Stimulated activated CD8-positive, alpha-beta memory T cell treated with anti-CD3 and anti-CD28 coated beads, Interleukin-15, amount 100 ng/mL, for 48 hours (primary cell): ENCODE measurements at regions not wholly inside any gene's neighbourhood (a gene's known extent, or its start where the extent isn't known, plus 50 kb on each side); places are given as distances from the start of the nearest gene placed in this dataset.
A peak's percentile ranks its signal among the peaks of the same experiment; 100 is the strongest.
"Not testable (repeated sequence)": the region's sequence is repeated elsewhere in the genome, so short reads cannot be mapped to it uniquely, and the experiment has no call there.

ENCODE experiments used
- DNase-seq, 2 donors: peaks; one replicate each; pipeline ENCODE4 v3.0.0-alpha.2; 2020; ENCODE audit warnings: low read depth in 2 of 2

DNA sequence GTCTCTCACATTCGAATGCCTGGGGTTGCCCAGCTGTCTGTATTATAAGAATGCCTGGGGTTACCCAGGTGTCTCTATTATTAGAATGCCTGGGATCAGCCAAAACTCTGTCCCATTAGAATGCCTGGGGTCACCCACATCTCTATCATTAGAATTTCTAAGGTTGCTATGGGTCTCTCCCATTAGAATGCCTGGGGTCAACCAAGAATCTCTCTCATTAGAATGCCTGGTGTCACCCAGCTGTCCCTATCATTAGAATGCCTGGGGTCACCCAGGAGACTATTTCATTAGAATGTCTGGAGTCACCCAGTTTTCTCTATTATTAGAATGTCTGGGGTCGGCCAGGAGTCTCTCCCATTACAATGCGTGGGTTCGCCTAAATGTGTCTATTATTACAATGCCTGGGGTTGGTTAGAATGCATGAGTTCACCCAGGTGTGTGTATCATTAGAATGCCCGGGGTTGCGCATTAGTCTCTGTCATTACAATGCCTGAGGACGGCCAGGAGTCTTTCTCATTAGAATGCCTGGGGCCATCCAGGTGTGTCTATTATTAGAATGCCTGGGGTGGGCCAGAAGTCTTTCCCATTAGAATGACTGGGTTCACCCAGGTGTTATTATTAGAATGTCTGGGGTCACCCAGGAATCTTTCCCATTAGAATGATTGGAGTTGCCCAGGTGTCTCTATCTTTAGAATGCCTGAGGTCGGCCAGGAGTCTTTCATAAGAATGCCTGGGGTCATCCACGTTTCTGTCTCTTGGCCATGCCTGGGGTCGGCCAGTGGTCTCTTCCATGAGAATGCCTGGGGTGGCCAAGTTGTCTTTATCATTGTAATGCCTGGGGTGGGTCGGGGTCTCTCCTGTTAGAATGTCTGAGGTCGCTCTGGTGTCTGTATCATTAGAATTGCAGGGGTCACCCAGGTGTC is 59.6 kb downstream of the RNF187 start:
- no peak for DNase-seq

GRCh38 chr1:228547464-228547792 is 60.2 kb downstream of the RNF187 start:
- DNase-seq: no peak

- no peak for DNase-seq
Observed at GRCh38 chr1:228548788-228549187, 61.6 kb downstream of the RNF187 start.

GRCh38 chr1:228552596-228553176 is 65.5 kb downstream of the RNF187 start:
- DNase-seq: no peak

GRCh38 chr1:228554107-228554506 is 66.9 kb downstream of the RNF187 start:
- DNase-seq: no peak

- DNase-seq: peak in 1 of 2 donors; percentile 5
Observed at GRCh38 chr1:228555074-228555994, 68.2 kb downstream of the RNF187 start.

DNA sequence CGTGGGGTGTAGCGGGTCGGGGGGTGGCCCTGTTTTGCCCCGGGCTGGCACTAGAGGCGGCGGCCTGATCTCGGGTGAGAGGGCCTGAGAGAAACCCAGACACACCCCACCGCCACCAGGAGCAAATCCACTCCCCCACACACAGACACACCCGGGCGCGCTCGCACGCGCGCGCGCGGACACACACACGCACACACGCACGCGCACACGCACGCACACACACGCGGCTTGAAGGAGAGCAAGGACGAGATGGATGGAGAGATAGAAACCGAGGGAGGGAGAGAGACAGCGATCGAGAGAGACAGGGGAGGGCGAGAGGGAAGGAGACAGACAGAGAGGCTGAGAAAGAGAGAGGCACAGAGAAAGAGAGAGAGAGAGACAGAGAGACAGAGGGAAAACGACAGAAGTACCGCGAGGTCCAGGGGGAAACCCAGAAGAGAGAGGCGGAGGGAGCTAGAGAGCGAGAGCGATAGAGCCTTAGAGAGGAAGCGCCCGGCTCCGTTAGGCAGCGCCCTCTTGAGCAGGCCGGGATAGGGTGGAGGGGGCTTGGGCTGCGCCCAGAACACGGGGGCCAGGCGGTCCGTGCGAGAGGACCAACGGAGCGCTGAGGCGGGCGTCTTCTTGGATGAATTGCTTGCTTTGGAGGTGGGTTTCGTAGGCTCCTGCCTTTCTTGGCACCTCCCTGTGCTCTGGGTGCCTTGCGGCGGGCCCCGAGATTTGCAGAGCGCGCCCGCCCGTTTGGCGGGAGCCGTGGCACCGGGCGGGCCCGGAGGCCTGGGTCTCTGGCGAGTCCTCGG is 69.7 kb downstream of the RNF187 start:
- not testable (repeated sequence) for DNase-seq
